SK-N-SH (cell line): ENCODE measurements at regions not wholly inside any gene's neighbourhood (a gene's known extent, or its start where the extent isn't known, plus 50 kb on each side); places are given as distances from the start of the nearest gene placed in this dataset.
"Not testable (repeated sequence)": the region's sequence is repeated elsewhere in the genome, so short reads cannot be mapped to it uniquely, and the experiment has no call there.

Experiments
- CTCF ChIA-PET: fragments of 300-600, 350-600 bp; formaldehyde crosslinking; extraction: SDS; loops from one replicate; lab custom pipeline; 2021; lab: Yijun Ruan, JAX
- POLR2A ChIA-PET: fragments of 350-600 bp; sonication (Branson Sonifier 250); formaldehyde crosslinking; extraction: SDS; loops from one replicate; lab custom pipeline; 2020; ENCODE audit warnings: antibody characterized with exemption, inconsistent platforms; lab: Yijun Ruan, JAX
- DNase-seq: peaks from one replicate; pipeline ENCODE4 v3.0.0; 2012
- H2AFZ ChIP-seq: fragments of 200-600 bp; sonication (generic); 2 replicates; pipeline ENCODE4 v1.8.1; 2016; ENCODE audit warnings: antibody characterized with exemption, mild to moderate bottlenecking, low read depth
- H3F3A ChIP-seq: fragments of 200-600 bp; sonication (generic); replicated peaks from 2 replicates; pipeline ENCODE3; 2016; ENCODE audit warnings: antibody characterized with exemption, mild to moderate bottlenecking; ENCODE audit not compliant: insufficient read depth
- H3K27ac ChIP-seq, 2 experiments: fragments of 200-500 bp in 1 of 2; fragments of 200-600 bp in 1 of 2; sonication (Bioruptor generic) in 1 of 2; sonication (generic), shearing (Covaris generic) in 1 of 2; 2 replicates each; pipeline versions ENCODE4 v1.5.1 to v1.6.1; 2014 to 2016; ENCODE audit warnings: low read depth in 2 of 2, inconsistent platforms in 1 of 2, low read length in 1 of 2, mild to moderate bottlenecking in 1 of 2, mixed read lengths in 1 of 2
- H3K27me3 ChIP-seq: fragments of 200-600 bp; sonication (generic), shearing (Covaris generic); 2 replicates; pipeline ENCODE4 v1.6.1; 2016; ENCODE audit warnings: mixed run types; ENCODE audit not compliant: insufficient read depth
- H3K36me3 ChIP-seq, 2 experiments: fragments of 200-500 bp in 1 of 2; fragments of 200-600 bp in 1 of 2; sonication (Bioruptor generic) in 1 of 2; sonication (generic) in 1 of 2; replicated peaks in 1 of 2; 2 replicates each; pipeline versions ENCODE3 to v1.5.1; 2014 to 2016; ENCODE audit warnings: low read length in 1 of 2, mild to moderate bottlenecking in 1 of 2; ENCODE audit not compliant: insufficient read depth in 2 of 2, control insufficient read depth in 1 of 2
- H3K4me1 ChIP-seq, 2 experiments: fragments of 200-500 bp in 1 of 2; fragments of 200-600 bp in 1 of 2; sonication (Bioruptor generic) in 1 of 2; sonication (generic), shearing (Covaris generic) in 1 of 2; 2 replicates each; pipeline versions ENCODE4 v1.5.1 to v1.6.1; 2014 to 2016; ENCODE audit warnings: low read depth in 1 of 2, low read length in 1 of 2, mixed run types in 1 of 2; ENCODE audit not compliant: insufficient read depth in 2 of 2, control insufficient read depth in 1 of 2
- H3K4me2 ChIP-seq: fragments of 200-600 bp; sonication (generic), shearing (Covaris generic); 2 replicates; pipeline ENCODE4 v1.6.1; 2017; ENCODE audit warnings: mixed run types
- H3K4me3 ChIP-seq, 2 experiments: fragments of 200-500 bp in 1 of 2; fragments of 200-600 bp in 1 of 2; sonication (Bioruptor generic) in 1 of 2; sonication (generic), shearing (Covaris generic) in 1 of 2; 2 replicates each; pipeline versions ENCODE4 v1.5.1 to v1.8.1; 2014 to 2016; ENCODE audit warnings: low read depth in 2 of 2, inconsistent platforms in 1 of 2, low read length in 1 of 2, mild to moderate bottlenecking in 1 of 2, mixed read lengths in 1 of 2, moderate library complexity in 1 of 2
- H3K79me2 ChIP-seq: fragments of 200-600 bp; sonication (generic); 2 replicates; pipeline ENCODE4 v1.8.1; 2017; ENCODE audit warnings: mild to moderate bottlenecking; ENCODE audit not compliant: insufficient read depth
- H3K9ac ChIP-seq: fragments of 200-600 bp; sonication (generic); 2 replicates; pipeline ENCODE4 v1.6.1; 2017; ENCODE audit warnings: mixed run types
- H3K9me2 ChIP-seq: fragments of 200-600 bp; sonication (generic); 2 replicates; pipeline ENCODE4 v1.6.1; 2017; ENCODE audit warnings: mixed run types
- H3K9me3 ChIP-seq: fragments of 200-600 bp; sonication (generic); 2 replicates; pipeline ENCODE4 v1.6.1; 2017; ENCODE audit warnings: mixed run types, mild to moderate bottlenecking, moderate library complexity
- H4K20me1 ChIP-seq: fragments of 200-600 bp; sonication (generic); 2 replicates; pipeline ENCODE4 v1.6.1; 2017; ENCODE audit warnings: mild to moderate bottlenecking, mixed run types; ENCODE audit not compliant: insufficient read depth
- CTCF ChIP-seq: fragments of 200-600 bp; sonication (generic); IDR thresholded peaks from 2 replicates; pipeline ENCODE4 v1.6.1; 2017; ENCODE audit warnings: antibody characterized with exemption, mild to moderate bottlenecking, moderate library complexity
- FOSL2 ChIP-seq: IDR thresholded peaks from 2 replicates; pipeline ENCODE4 v1.4.0; 2012; ENCODE audit warnings: low read depth, mild to moderate bottlenecking, moderate library complexity, borderline replicate concordance
- GATA2 ChIP-seq: sonication (generic); formaldehyde crosslinking; IDR thresholded peaks from 2 replicates; pipeline ENCODE4 v1.5.0; 2020; ENCODE audit warnings: mild to moderate bottlenecking, missing genetic modification reagents
- MEF2A ChIP-seq: IDR thresholded peaks from 2 replicates; pipeline ENCODE4 v1.4.0; 2012; ENCODE audit warnings: low read depth, borderline replicate concordance
- MXI1 ChIP-seq: IDR thresholded peaks from 2 replicates; pipeline ENCODE4 v1.6.1; 2012; ENCODE audit warnings: mild to moderate bottlenecking, low read depth, low read length, improper control_type of control experiment
- NRF1 ChIP-seq: IDR thresholded peaks from 2 replicates; pipeline ENCODE4 v1.6.1; 2012; ENCODE audit warnings: low read depth, mild to moderate bottlenecking, low read length
- RAD21 ChIP-seq: IDR thresholded peaks from 2 replicates; pipeline ENCODE4 v1.6.1; 2012; ENCODE audit warnings: mild to moderate bottlenecking, low read length
- RXRA ChIP-seq: IDR thresholded peaks from 2 replicates; pipeline ENCODE4 v1.4.0; 2012; ENCODE audit warnings: low read depth, mild to moderate bottlenecking, borderline replicate concordance
- SMC3 ChIP-seq: IDR thresholded peaks from 2 replicates; pipeline ENCODE4 v1.6.1; 2012; ENCODE audit warnings: low read depth, low read length, improper control_type of control experiment
- TAF1 ChIP-seq: IDR thresholded peaks from 2 replicates; pipeline ENCODE4 v1.6.1; 2012; ENCODE audit warnings: low read depth, mild to moderate bottlenecking, low read length, moderate library complexity, borderline replicate concordance
- TEAD4 ChIP-seq: IDR thresholded peaks from 2 replicates; pipeline ENCODE4 v1.4.0; 2012; ENCODE audit warnings: mild to moderate bottlenecking, borderline replicate concordance; ENCODE audit not compliant: insufficient read depth
- WGBS: methylation state at CpG from one replicate; pipeline ENCODE4 v1.1.6; 2017; ENCODE audit warnings: low lambda C conversion rate; 5-methylcytosine and 5-hydroxymethylcytosine counted together

GRCh38 chr1:183739741-183740271, 65.1 kb upstream of the RGL1 start:
- no peaks in the 10 kb centered on the region for H3F3A ChIP-seq
- peaks cover 0 to 3% of the 10 kb centered on the region in 2 experiments for H3K36me3 ChIP-seq
- WGBS = 72% methylated on average over 6 of the region's 6 CpGs
- no peaks in the 10 kb centered on the region for H3K79me2 ChIP-seq
- no peak for DNase-seq
- no peak overlapping the region for H3K9ac ChIP-seq
- H3K4me3 ChIP-seq = no peak overlapping the region
- peaks cover 0 to under 1% of the 10 kb centered on the region in 2 experiments; a peak in 3 of 4 replicates for H3K4me1 ChIP-seq
- H3K27ac ChIP-seq = no peak overlapping the region
- ChIA-PET CTCF (interaction anchor here (0.9 to 1.4 kb wide), 2 partner anchors 65 to 158 kb away, joined by 3 to 4 read pairs; partner anchors contain the start of gene RGL1), POLR2A (no interaction called here)
- no peak for TF ChIP-seq CTCF
- no peak for TF ChIP-seq RXRA
- TF ChIP-seq MEF2A = no peak
- H3K4me2 ChIP-seq = no peak overlapping the region
- no peak overlapping the region for H2AFZ ChIP-seq
- no peaks in the 10 kb centered on the region for H3K9me3 ChIP-seq
- no peaks in the 10 kb centered on the region for H4K20me1 ChIP-seq
- no peaks in the 10 kb centered on the region for H3K27me3 ChIP-seq
- H3K9me2 ChIP-seq = no peaks in the 10 kb centered on the region

GRCh38 chr1:183739082-183739481, 65.8 kb upstream of the RGL1 start:
- Histone ChIP-seq H3K79me2 (no peaks in the 10 kb centered on the region), H2AFZ (no peak overlapping the region), H3K4me1 (peaks cover 0 to 3% of the 10 kb centered on the region in 2 experiments; a peak in 3 of 4 replicates), H3K27me3 (no peaks in the 10 kb centered on the region), H3K27ac (no peak overlapping the region), H3K9ac (no peak overlapping the region), H3F3A (no peaks in the 10 kb centered on the region), H3K9me3 (no peaks in the 10 kb centered on the region), H3K4me2 (no peak overlapping the region), H3K4me3 (no peak overlapping the region), H3K9me2 (no peaks in the 10 kb centered on the region), H3K36me3 (peaks cover 0 to 3% of the 10 kb centered on the region in 2 experiments), H4K20me1 (no peaks in the 10 kb centered on the region)
- ChIA-PET POLR2A (no interaction called here), CTCF (interaction anchor here (0.9 to 1.4 kb wide), 3 partner anchors 66 to 177 kb away, joined by 3 to 4 read pairs (median 4); partner anchors contain the start of gene RGL1)
- DNase-seq = no peak
- TF ChIP-seq TEAD4 = no peak
- TF ChIP-seq RAD21 = no peak
- TF ChIP-seq FOSL2 = no peak
- no peak for TF ChIP-seq TAF1
- no peak for TF ChIP-seq GATA2
- TF ChIP-seq SMC3 = no peak
- no peak for TF ChIP-seq MXI1
- TF ChIP-seq NRF1 = no peak
- WGBS = 100% methylated on average over 2 of the region's 2 CpGs

- H3K9me3 ChIP-seq, H3K27me3 ChIP-seq, H3K79me2 ChIP-seq, POLR2A ChIA-PET, H3K4me1 ChIP-seq, H3K27ac ChIP-seq, H3K4me2 ChIP-seq, H4K20me1 ChIP-seq, H3F3A ChIP-seq, H3K9ac ChIP-seq, DNase-seq, H3K9me2 ChIP-seq, H3K4me3 ChIP-seq, H2AFZ ChIP-seq, H3K36me3 ChIP-seq: not testable (repeated sequence)
- WGBS = 93% methylated on average over 7 of the region's 7 CpGs
- CTCF ChIA-PET = interaction anchor here (1.2 kb wide), 1 partner anchor 178 kb away, joined by 4 read pairs; no protein-coding TSS in a partner anchor
Observed at GRCh38 chr1:183737916-183738315, 67.0 kb upstream of the RGL1 start.
